ENCODE measurements at regions not wholly inside any gene's neighbourhood (a gene's known extent, or its start where the extent isn't known, plus 50 kb on each side); places are given as distances from the start of the nearest gene placed in this dataset.
"Not testable (repeated sequence)": the region's sequence is repeated elsewhere in the genome, so short reads cannot be mapped to it uniquely, and the experiment has no call there.

GRCh38 chr4:33953848-33954247 lies 2290.5 kb downstream of the ARAP2 start:
- not testable (repeated sequence) for TF ChIP-seq CTCF (IDR thresholded peaks at IDR 0.05); ZFX (IDR thresholded peaks at IDR 0.05; ENCODE audit: borderline replicate concordance)

Data from 22Rv1 (cell line).